Right atrium auricular region (tissue), 2 donors: ENCODE measurements at regions not wholly inside any gene's neighbourhood (a gene's known extent, or its start where the extent isn't known, plus 50 kb on each side); places are given as distances from the start of the nearest gene placed in this dataset.

Experiments used
- DNase-seq: peaks from one replicate; pipeline ENCODE4 v3.0.0-alpha.2; 2019; ENCODE audit warnings: low spot score
- H3K27ac ChIP-seq, 2 donors: fragments of 200-600 bp; sonication (generic); 1 replicate in 1 of 2; 2 replicates in 1 of 2; pipeline ENCODE4 v1.5.1; 2016 to 2019
- H3K27me3 ChIP-seq, 2 donors: fragments of 200-600 bp; sonication (generic); one replicate each; pipeline versions ENCODE4 v1.5.1 to v1.6.0; 2017 to 2019
- H3K36me3 ChIP-seq: fragments of 200-600 bp; sonication (generic); one replicate; pipeline ENCODE4 v1.5.1; 2016
- H3K4me1 ChIP-seq, 2 donors: fragments of 200-600 bp; sonication (generic); one replicate each; pipeline versions ENCODE4 v1.5.1 to v1.6.0; 2017 to 2019
- H3K4me3 ChIP-seq, 2 donors: fragments of 200-600 bp; sonication (generic); 1 replicate in 1 of 2; 2 replicates in 1 of 2; pipeline ENCODE4 v1.5.1; 2017 to 2019; ENCODE audit warnings: mild to moderate bottlenecking in 1 of 2, moderate library complexity in 1 of 2
- H3K9me3 ChIP-seq, 2 donors: fragments of 200-600 bp; sonication (generic); one replicate each; pipeline ENCODE4 v1.5.1; 2019
- TF ChIP-seq, protein P1 (sequence below), 2 donors: fragments of 200-600 bp; sonication (generic); IDR thresholded peaks; one replicate each; pipeline ENCODE4 v1.5.1; 2019; ENCODE audit warnings: antibody characterized with exemption in 2 of 2

DNA sequence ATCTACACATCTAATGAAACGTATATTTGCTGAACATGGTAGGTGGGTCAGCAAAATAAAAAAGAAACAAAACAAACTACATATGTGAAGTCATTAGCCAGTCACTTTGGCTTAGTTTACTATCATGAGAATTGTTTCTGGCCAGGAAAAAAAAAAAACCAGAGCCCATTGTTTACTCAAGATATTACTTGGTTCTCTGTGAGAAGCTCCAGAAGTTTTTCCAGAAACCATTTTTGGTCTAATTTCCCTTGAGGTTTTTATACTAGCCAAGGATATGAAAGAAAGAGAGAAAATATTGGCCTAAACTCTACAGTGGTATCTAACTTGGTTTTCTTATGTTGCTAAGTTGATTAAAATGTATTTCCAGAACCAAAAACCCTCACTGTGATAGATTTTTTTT, 259.1 kb downstream of the PDHA2 start:
- no peaks in the 10 kb centered on the region for H3K27me3 ChIP-seq
- H3K9me3 ChIP-seq, result no peaks in the 10 kb centered on the region
- no peaks in the 10 kb centered on the region for H3K36me3 ChIP-seq
- H3K4me3 ChIP-seq, result no peak overlapping the region
- DNase-seq, result no peak
- TF ChIP-seq, protein P1, sequence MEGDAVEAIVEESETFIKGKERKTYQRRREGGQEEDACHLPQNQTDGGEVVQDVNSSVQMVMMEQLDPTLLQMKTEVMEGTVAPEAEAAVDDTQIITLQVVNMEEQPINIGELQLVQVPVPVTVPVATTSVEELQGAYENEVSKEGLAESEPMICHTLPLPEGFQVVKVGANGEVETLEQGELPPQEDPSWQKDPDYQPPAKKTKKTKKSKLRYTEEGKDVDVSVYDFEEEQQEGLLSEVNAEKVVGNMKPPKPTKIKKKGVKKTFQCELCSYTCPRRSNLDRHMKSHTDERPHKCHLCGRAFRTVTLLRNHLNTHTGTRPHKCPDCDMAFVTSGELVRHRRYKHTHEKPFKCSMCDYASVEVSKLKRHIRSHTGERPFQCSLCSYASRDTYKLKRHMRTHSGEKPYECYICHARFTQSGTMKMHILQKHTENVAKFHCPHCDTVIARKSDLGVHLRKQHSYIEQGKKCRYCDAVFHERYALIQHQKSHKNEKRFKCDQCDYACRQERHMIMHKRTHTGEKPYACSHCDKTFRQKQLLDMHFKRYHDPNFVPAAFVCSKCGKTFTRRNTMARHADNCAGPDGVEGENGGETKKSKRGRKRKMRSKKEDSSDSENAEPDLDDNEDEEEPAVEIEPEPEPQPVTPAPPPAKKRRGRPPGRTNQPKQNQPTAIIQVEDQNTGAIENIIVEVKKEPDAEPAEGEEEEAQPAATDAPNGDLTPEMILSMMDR (IDR thresholded peaks at IDR 0.05), result no peak
- H3K4me1 ChIP-seq, result no peaks in the 10 kb centered on the region
- no peak overlapping the region for H3K27ac ChIP-seq

DNA sequence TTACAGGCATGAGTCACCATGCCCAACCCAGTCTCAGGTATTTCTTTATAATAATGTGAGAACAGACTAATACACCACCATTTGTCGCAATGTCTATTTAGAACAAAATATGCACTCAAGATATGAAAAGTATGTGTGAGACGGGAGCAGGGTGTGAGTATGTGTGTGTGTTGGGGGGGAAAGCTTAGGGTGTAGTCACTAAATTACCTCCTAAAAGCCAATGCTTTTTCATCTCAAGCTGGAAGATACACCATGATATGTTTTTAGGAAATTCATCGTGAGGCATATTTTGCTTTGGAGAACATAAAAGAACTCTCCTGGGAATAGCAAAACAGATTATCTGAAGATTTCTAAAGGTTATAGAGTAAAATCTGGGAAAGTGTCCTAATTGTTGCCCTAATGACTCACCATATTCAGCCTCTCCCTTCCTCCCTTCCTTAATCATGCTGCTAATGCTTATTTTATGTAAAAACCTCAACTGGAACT, 262.7 kb downstream of the PDHA2 start:
- no peak for DNase-seq
- H3K9me3 ChIP-seq, result no peaks in the 10 kb centered on the region
- no peak overlapping the region for H3K27ac ChIP-seq
- TF ChIP-seq, protein P1 (IDR thresholded peaks at IDR 0.05), result no peak
- H3K36me3 ChIP-seq, result no peaks in the 10 kb centered on the region
- H3K27me3 ChIP-seq, result no peaks in the 10 kb centered on the region
- H3K4me1 ChIP-seq, result no peaks in the 10 kb centered on the region
- no peak overlapping the region for H3K4me3 ChIP-seq

DNA sequence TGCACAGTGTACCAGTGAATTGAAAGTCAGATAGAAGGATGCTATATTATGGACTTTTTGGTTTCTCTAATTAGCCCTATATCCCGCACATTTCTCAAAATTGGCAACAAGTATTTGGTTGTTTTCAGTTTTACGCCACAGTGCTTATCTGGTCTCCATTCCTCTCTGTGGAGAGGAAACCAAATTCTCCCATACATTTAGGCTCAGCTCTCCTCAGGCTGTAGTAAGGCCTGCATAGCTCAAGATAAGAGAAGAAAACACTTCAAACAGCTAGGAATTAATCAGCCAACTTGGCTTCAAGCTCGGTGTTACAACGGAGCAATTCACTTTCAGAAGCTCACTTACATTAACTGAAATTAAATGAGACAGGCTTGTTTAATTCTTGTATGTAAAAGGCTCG, 263.2 kb downstream of the PDHA2 start:
- Histone ChIP-seq H3K4me3 (no peak overlapping the region), H3K27ac (no peak overlapping the region), H3K9me3 (no peaks in the 10 kb centered on the region), H3K27me3 (no peaks in the 10 kb centered on the region), H3K36me3 (no peaks in the 10 kb centered on the region), H3K4me1 (no peaks in the 10 kb centered on the region)
- no peak for DNase-seq
- TF ChIP-seq, protein P1 (IDR thresholded peaks at IDR 0.05), result no peak

DNA sequence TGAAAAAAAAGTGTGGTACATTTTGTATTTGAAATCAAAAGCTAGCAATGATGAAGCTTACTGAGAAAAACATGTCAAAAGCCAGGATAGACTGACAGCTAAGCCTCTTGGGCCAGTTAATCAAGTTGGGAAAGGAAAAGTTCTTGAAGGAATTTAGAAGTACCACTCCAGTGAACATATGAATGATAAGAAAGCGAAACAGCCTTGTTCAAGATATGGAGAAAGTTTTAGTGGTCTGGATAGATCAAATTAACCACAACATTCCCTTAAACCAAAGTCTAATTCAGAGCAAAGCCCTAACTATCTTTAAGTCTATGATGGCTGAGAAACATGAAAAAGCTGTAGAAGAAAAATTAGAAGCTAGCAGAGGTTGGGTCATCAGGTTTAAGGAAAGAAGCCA, 268.3 kb downstream of the PDHA2 start:
- H3K9me3 ChIP-seq, result no peaks in the 10 kb centered on the region
- H3K4me1 ChIP-seq, result no peaks in the 10 kb centered on the region
- DNase-seq, result no peak
- TF ChIP-seq, protein P1 (IDR thresholded peaks at IDR 0.05), result no peak
- no peaks in the 10 kb centered on the region for H3K27me3 ChIP-seq
- H3K4me3 ChIP-seq, result no peak overlapping the region
- H3K27ac ChIP-seq, result no peak overlapping the region
- H3K36me3 ChIP-seq, result no peaks in the 10 kb centered on the region

DNA sequence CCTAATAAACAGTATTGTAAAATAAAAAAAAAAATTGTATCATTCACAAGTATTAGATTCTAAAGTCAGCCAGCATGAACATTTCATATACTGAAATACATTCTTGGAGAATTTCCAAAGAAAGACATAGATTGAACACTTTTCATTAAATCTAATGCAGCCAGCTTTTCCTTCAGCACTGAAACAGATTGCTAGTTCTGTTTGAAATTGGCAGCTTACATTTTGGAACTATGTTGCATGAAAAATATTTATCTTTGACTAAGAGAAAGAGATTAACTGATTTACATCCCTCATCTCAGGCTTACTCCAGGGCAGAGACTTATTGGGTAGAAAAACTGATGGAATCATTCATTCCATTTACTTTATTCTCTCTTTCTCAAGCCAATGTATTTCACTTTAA, 272.7 kb downstream of the PDHA2 start:
- H3K36me3 ChIP-seq, result no peaks in the 10 kb centered on the region
- no peak overlapping the region for H3K4me3 ChIP-seq
- no peaks in the 10 kb centered on the region for H3K27me3 ChIP-seq
- no peak for DNase-seq
- no peaks in the 10 kb centered on the region for H3K4me1 ChIP-seq
- H3K27ac ChIP-seq, result no peak overlapping the region
- TF ChIP-seq, protein P1 (IDR thresholded peaks at IDR 0.05), result no peak
- no peaks in the 10 kb centered on the region for H3K9me3 ChIP-seq

DNA sequence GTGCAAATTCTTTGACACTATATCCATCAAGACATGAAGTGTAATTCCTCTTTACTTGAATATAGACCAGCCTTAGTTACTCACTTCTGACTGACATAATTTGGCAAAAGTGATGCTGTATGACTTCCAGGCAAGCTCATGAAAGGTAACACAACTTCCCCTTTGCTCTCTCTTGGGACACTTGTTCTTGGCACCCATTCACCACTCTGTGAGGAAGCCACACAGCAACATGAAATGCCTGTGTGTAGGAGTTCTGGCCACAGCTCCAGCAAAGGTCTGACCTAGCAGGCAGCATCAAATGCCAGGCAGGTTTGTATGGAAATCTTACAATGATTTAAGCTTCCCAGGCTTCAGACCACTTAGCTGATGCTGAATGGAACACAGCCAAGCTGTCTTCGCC, 280.3 kb downstream of the PDHA2 start:
- H3K4me3 ChIP-seq, result no peak overlapping the region
- TF ChIP-seq, protein P1 (IDR thresholded peaks at IDR 0.05), result no peak
- H3K9me3 ChIP-seq, result no peaks in the 10 kb centered on the region
- H3K36me3 ChIP-seq, result no peaks in the 10 kb centered on the region
- H3K27ac ChIP-seq, result no peak overlapping the region
- no peaks in the 10 kb centered on the region for H3K27me3 ChIP-seq
- H3K4me1 ChIP-seq, result no peaks in the 10 kb centered on the region
- no peak for DNase-seq
